NCI-H2081 treated with DMSO at 0.1 percent for 48 hours (cell line): ENCODE measurements at regions not wholly inside any gene's neighbourhood (a gene's known extent, or its start where the extent isn't known, plus 50 kb on each side); places are given as distances from the start of the nearest gene placed in this dataset.
"Not testable (repeated sequence)": the region's sequence is repeated elsewhere in the genome, so short reads cannot be mapped to it uniquely, and the experiment has no call there.

Source experiments
- DNase-seq: peaks from one replicate; lab custom pipeline; 2025; lab: John Stamatoyannopoulos, UW

- DNase-seq: no peak
These were observed 397.9 kb upstream of the ADGRB3 start for GRCh38 chr6:68237205-68237604.

- DNase-seq: no peak
These were observed 399.7 kb upstream of the ADGRB3 start for GRCh38 chr6:68235326-68235784.

GRCh38 chr6:68233623-68234022, 401.5 kb upstream of the ADGRB3 start:
- DNase-seq: no peak

GRCh38 chr6:68229566-68229965, 405.5 kb upstream of the ADGRB3 start:
- DNase-seq: no peak

- no peak for DNase-seq
These were observed 408.6 kb upstream of the ADGRB3 start for GRCh38 chr6:68226460-68226859.

- DNase-seq: no peak
These were observed 409.4 kb upstream of the ADGRB3 start for GRCh38 chr6:68225729-68226128.

GRCh38 chr6:68211242-68211795, 423.8 kb upstream of the ADGRB3 start:
- no peak for DNase-seq

GRCh38 chr6:68207612-68208011, 427.5 kb upstream of the ADGRB3 start:
- not testable (repeated sequence) for DNase-seq

- no peak for DNase-seq
These were observed 434.2 kb upstream of the ADGRB3 start for GRCh38 chr6:68200929-68201328.

- DNase-seq: no peak
These were observed 437.7 kb upstream of the ADGRB3 start for GRCh38 chr6:68197356-68197755.

- no peak for DNase-seq
These were observed 438.4 kb upstream of the ADGRB3 start for GRCh38 chr6:68196645-68197044.

GRCh38 chr6:68195753-68196152, 439.3 kb upstream of the ADGRB3 start:
- not testable (repeated sequence) for DNase-seq

- DNase-seq: no peak
These were observed 440.1 kb upstream of the ADGRB3 start for GRCh38 chr6:68194846-68195478.

GRCh38 chr6:68192988-68193387, 442.1 kb upstream of the ADGRB3 start:
- DNase-seq: no peak

- no peak for DNase-seq
These were observed 445.8 kb upstream of the ADGRB3 start for GRCh38 chr6:68189217-68189815.

- no peak for DNase-seq
These were observed 448.2 kb upstream of the ADGRB3 start for GRCh38 chr6:68186870-68187269.

- DNase-seq: no peak
These were observed 452.7 kb upstream of the ADGRB3 start for GRCh38 chr6:68182386-68182785.

- not testable (repeated sequence) for DNase-seq
These were observed 454.1 kb upstream of the ADGRB3 start for GRCh38 chr6:68181027-68181426.

- no peak for DNase-seq
These were observed 461.5 kb upstream of the ADGRB3 start for GRCh38 chr6:68173616-68174015.

GRCh38 chr6:68169922-68170321, 465.2 kb upstream of the ADGRB3 start:
- DNase-seq: no peak

- DNase-seq: no peak
These were observed 467.5 kb upstream of the ADGRB3 start for GRCh38 chr6:68167604-68168003.

- DNase-seq: not testable (repeated sequence)
These were observed 474.3 kb upstream of the ADGRB3 start for GRCh38 chr6:68160812-68161211.

GRCh38 chr6:68160348-68160747, 474.7 kb upstream of the ADGRB3 start:
- DNase-seq: no peak

- no peak for DNase-seq
These were observed 475.6 kb upstream of the ADGRB3 start for GRCh38 chr6:68159433-68159832.
